KMS-11 (cell line): ENCODE measurements at regions not wholly inside any gene's neighbourhood (a gene's known extent, or its start where the extent isn't known, plus 50 kb on each side); places are given as distances from the start of the nearest gene placed in this dataset.

ENCODE experiments used
- H2AFZ ChIP-seq: fragments of 200-600 bp; sonication (generic); 2 replicates; pipeline ENCODE4 v1.6.1; 2016; ENCODE audit warnings: antibody characterized with exemption, mixed run types, low read depth
- H3K27ac ChIP-seq: fragments of 200-600 bp; sonication (generic); 2 replicates; pipeline ENCODE4 v1.6.1; 2016; ENCODE audit warnings: mild to moderate bottlenecking, mixed run types
- H3K27me3 ChIP-seq: fragments of 200-600 bp; sonication (generic); 2 replicates; pipeline ENCODE4 v1.6.1; 2017; ENCODE audit warnings: mild to moderate bottlenecking, low read depth, mixed run types, moderate library complexity; ENCODE audit not compliant: insufficient read depth
- H3K36me3 ChIP-seq: fragments of 200-600 bp; sonication (generic); 2 replicates; pipeline ENCODE4 v1.6.1; 2017; ENCODE audit warnings: mild to moderate bottlenecking, mixed run types; ENCODE audit not compliant: insufficient read depth
- H3K4me1 ChIP-seq: fragments of 200-600 bp; sonication (generic); 2 replicates; pipeline ENCODE4 v1.6.1; 2016; ENCODE audit warnings: mild to moderate bottlenecking, low read depth, mixed run types; ENCODE audit not compliant: poor library complexity, severe bottlenecking
- H3K4me2 ChIP-seq: fragments of 200-600 bp; sonication (generic); 2 replicates; pipeline ENCODE4 v1.7.0; 2016; ENCODE audit warnings: mild to moderate bottlenecking, mixed run types
- H3K4me3 ChIP-seq: fragments of 200-600 bp; sonication (generic); IDR thresholded peaks from 2 replicates; pipeline ENCODE4 v1.6.1; 2017; ENCODE audit warnings: low read depth, low read length, mixed read lengths; ENCODE audit not compliant: insufficient read depth
- H3K79me2 ChIP-seq: fragments of 200-600 bp; sonication (generic); 2 replicates; pipeline ENCODE4 v1.6.1; 2016; ENCODE audit warnings: low read depth, mixed run types; ENCODE audit not compliant: insufficient read depth
- H3K9ac ChIP-seq: fragments of 200-600 bp; sonication (generic); 2 replicates; pipeline ENCODE4 v1.6.1; 2016; ENCODE audit warnings: mild to moderate bottlenecking, mixed run types
- H4K20me1 ChIP-seq: fragments of 200-600 bp; sonication (generic); 2 replicates; pipeline ENCODE4 v1.6.1; 2016; ENCODE audit warnings: mild to moderate bottlenecking, mixed run types; ENCODE audit not compliant: insufficient read depth
- CTCF ChIP-seq: fragments of 200-600 bp; sonication (generic); conservative IDR thresholded peaks from 2 replicates; pipeline ENCODE4 v1.6.1; 2017; ENCODE audit warnings: low read depth, mild to moderate bottlenecking, antibody characterized with exemption, low read length, moderate library complexity, mixed read lengths

DNA sequence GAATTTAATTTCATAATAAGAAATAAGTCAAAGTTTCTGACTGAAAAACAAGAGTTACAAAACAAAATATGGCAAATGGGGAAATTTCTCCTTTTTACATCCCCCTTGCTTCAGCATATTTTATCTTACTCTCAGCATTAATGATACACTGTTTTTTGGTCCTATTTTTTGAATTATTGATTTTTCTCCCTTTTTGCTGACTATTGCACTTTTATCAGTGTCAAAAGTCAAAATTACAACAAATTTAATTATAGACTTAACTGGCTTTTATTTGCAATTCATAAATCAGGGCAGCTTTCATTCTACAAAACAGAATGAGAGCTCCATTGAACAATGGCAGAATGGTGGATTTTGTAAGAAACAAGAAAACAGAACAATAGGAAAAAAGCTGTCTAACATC, 901.9 kb downstream of the FAT4 start:
- Histone ChIP-seq H3K4me2 (no peak overlapping the region), H3K4me3 (no peak overlapping the region), H3K79me2 (no peaks in the 10 kb centered on the region), H3K27me3 (no peaks in the 10 kb centered on the region), H3K27ac (no peak overlapping the region), H3K9ac (no peak overlapping the region), H4K20me1 (no peaks in the 10 kb centered on the region), H2AFZ (no peak overlapping the region), H3K4me1 (peaks cover 7% of the 10 kb centered on the region), H3K36me3 (no peaks in the 10 kb centered on the region)
- TF ChIP-seq CTCF = no peak

DNA sequence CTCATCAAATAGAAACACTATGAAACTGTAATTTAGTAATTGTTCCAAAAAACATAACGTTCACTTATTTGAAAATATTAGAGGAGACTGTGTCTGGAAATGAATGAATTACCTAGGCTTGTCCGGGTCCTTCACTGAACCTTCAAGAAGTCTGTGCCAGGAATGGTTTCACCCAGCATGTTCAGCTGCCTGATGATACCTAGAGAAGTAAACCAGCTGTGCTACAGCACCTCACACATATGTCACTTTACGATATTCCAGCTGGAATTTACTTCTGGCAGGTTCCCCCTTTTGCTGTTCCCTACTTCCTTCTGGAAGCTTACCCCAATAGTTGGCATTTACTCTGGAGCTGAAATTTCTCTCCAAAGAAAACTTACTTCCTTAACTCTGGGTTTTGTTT, 906.5 kb downstream of the FAT4 start:
- H3K4me3 ChIP-seq = no peak overlapping the region
- no peak overlapping the region for H2AFZ ChIP-seq
- H3K9ac ChIP-seq = no peak overlapping the region
- no peak overlapping the region for H3K4me2 ChIP-seq
- TF ChIP-seq CTCF = no peak
- H3K4me1 ChIP-seq = peaks cover 4% of the 10 kb centered on the region
- H3K27me3 ChIP-seq = no peaks in the 10 kb centered on the region
- H3K27ac ChIP-seq = no peak overlapping the region
- no peaks in the 10 kb centered on the region for H4K20me1 ChIP-seq
- no peaks in the 10 kb centered on the region for H3K79me2 ChIP-seq
- H3K36me3 ChIP-seq = no peaks in the 10 kb centered on the region

- H3K36me3 ChIP-seq = no peaks in the 10 kb centered on the region
- H3K4me2 ChIP-seq = no peak overlapping the region
- TF ChIP-seq CTCF = no peak
- no peak overlapping the region for H3K9ac ChIP-seq
- H3K4me1 ChIP-seq = peaks cover under 1% of the 10 kb centered on the region
- no peaks in the 10 kb centered on the region for H3K79me2 ChIP-seq
- H2AFZ ChIP-seq = no peak overlapping the region
- H3K27ac ChIP-seq = no peak overlapping the region
- no peaks in the 10 kb centered on the region for H4K20me1 ChIP-seq
- H3K4me3 ChIP-seq = no peak overlapping the region
- H3K27me3 ChIP-seq = no peaks in the 10 kb centered on the region
These were observed 907.1 kb downstream of the FAT4 start for GRCh38 chr4:126221717-126222340.

DNA sequence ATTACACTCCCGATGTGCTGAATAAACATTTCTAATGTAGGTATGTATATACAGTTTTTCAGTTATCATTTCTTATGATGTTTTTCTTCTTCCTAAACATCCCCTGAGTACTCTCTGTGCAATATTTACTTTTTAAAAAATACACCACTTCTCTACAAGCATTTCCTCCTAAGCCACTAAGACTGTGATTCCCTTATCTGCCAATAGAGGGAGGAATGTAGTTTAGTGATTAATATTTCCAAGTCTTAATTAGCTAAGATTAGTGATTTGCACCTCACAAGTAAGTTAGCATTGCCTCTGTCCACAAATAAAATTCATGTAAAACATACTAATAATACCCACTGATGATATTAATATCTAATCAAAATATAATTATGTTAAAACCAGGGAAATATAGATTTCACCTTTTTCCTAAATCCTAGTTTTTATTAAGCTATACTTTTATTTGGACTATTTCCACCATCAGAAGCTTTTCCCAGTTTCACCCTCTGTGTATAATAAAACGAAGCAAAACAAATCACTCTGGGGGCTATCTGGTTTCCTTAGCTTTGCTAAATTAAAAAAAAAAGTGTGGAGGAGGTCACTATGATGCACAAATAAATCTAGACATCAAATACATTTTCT, 909.1 kb downstream of the FAT4 start:
- Histone ChIP-seq H3K79me2 (no peaks in the 10 kb centered on the region), H4K20me1 (no peaks in the 10 kb centered on the region), H3K4me1 (no peaks in the 10 kb centered on the region), H3K4me3 (no peak overlapping the region), H3K36me3 (no peaks in the 10 kb centered on the region), H3K9ac (no peak overlapping the region), H3K27ac (no peak overlapping the region), H2AFZ (no peak overlapping the region), H3K4me2 (no peak overlapping the region), H3K27me3 (no peaks in the 10 kb centered on the region)
- TF ChIP-seq CTCF = peak; percentile 75
